ENCODE measurements at regions not wholly inside any gene's neighbourhood (a gene's known extent, or its start where the extent isn't known, plus 50 kb on each side); places are given as distances from the start of the nearest gene placed in this dataset.

DNA sequence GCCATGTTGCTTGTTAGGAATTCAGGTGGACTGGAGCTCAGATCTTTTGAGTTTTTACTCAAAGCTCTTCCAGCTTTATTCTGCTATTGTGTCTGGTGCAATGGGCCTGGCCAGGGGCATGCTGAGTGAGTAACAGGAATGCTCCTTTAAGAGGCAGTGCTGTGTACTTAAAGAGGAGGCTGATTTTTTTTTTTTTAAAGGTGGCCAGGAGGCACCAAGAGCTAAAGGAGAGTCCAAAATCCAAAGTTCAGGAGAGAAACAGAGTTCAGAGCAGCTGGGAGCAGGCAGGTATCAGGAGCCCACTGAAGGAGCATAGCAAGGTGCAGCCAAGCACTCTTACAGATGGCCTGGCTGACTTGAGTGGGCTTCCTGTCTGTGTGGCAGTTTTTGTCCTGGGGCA is 178.7 kb downstream of the FMR1NB start:
- no peaks in the 10 kb centered on the region for H3K36me3 ChIP-seq (ENCODE audit: control insufficient read depth in 1 of 2, insufficient read depth in 2 of 2, low read length in 2 of 2)
- no peaks in the 10 kb centered on the region for H3K9me3 ChIP-seq (ENCODE audit: control insufficient read depth in 1 of 2, low read length in 2 of 2)
- no peak overlapping the region for H3K4me3 ChIP-seq (ENCODE audit: low read depth in 1 of 2, low read length in 2 of 2)
- no peak overlapping the region for H3K9ac ChIP-seq (ENCODE audit: low read depth in 1 of 2, low read length in 2 of 2)
- H3K4me1 ChIP-seq (ENCODE audit: control insufficient read depth in 1 of 2, insufficient read depth in 2 of 2, low read length in 2 of 2) = no peaks in the 10 kb centered on the region
- no peak overlapping the region for H3K27ac ChIP-seq (ENCODE audit: low read depth, low read length)
- H3K27me3 ChIP-seq (ENCODE audit: control insufficient read depth in 1 of 2, insufficient read depth in 2 of 2, low read length in 2 of 2) = no peaks in the 10 kb centered on the region

DNA sequence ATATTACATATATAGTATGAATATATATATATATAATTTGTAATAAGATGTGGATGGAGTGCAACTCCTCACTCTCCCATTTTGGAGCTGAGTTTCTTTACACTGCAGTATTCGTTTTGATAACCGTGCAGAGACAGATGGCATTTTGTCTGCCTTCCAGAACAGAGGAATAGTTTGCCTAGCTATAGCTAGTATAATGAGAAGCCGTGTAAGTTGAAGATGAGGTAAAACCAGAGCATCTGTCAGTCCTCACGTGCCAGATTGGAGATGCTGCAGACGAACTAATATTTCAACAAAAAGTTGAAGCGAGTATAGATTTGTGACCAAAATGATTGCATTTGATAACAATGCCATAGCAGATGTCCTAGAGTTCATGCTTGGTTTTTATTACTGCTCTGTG is 180.6 kb downstream of the FMR1NB start:
- H3K4me3 ChIP-seq (ENCODE audit: low read depth in 1 of 2, low read length in 2 of 2) = no peak overlapping the region
- H3K36me3 ChIP-seq (ENCODE audit: control insufficient read depth in 1 of 2, insufficient read depth in 2 of 2, low read length in 2 of 2) = no peaks in the 10 kb centered on the region
- H3K9ac ChIP-seq (ENCODE audit: low read depth in 1 of 2, low read length in 2 of 2) = no peak overlapping the region
- H3K9me3 ChIP-seq (ENCODE audit: control insufficient read depth in 1 of 2, low read length in 2 of 2) = no peaks in the 10 kb centered on the region
- no peaks in the 10 kb centered on the region for H3K4me1 ChIP-seq (ENCODE audit: control insufficient read depth in 1 of 2, insufficient read depth in 2 of 2, low read length in 2 of 2)
- no peak overlapping the region for H3K27ac ChIP-seq (ENCODE audit: low read depth, low read length)
- no peaks in the 10 kb centered on the region for H3K27me3 ChIP-seq (ENCODE audit: control insufficient read depth in 1 of 2, insufficient read depth in 2 of 2, low read length in 2 of 2)

DNA sequence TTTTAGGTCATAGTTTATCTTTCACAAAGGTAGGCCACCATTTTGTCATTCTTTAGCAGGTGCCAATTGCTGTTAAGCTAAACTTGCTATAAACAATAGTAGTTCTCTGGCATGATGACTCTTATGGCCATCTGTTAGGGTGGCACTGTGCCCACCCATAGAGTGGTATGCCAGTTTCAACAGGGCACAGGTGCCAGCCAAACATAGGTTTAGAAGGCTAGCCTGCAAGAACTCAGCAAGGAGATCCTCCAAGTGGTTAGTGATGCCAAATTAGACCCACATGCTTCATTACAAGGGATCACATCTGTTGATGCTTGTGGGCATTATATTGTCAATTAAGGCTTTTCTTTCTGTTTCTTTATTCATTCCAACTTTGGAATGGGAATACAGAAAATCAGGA is 204.5 kb downstream of the FMR1NB start:
- Histone ChIP-seq H3K9ac (ENCODE audit: low read depth in 1 of 2, low read length in 2 of 2) (no peak overlapping the region), H3K36me3 (ENCODE audit: control insufficient read depth in 1 of 2, insufficient read depth in 2 of 2, low read length in 2 of 2) (no peaks in the 10 kb centered on the region), H3K9me3 (ENCODE audit: control insufficient read depth in 1 of 2, low read length in 2 of 2) (no peaks in the 10 kb centered on the region), H3K4me3 (ENCODE audit: low read depth in 1 of 2, low read length in 2 of 2) (no peak overlapping the region), H3K27me3 (ENCODE audit: control insufficient read depth in 1 of 2, insufficient read depth in 2 of 2, low read length in 2 of 2) (no peaks in the 10 kb centered on the region), H3K27ac (ENCODE audit: low read depth, low read length) (no peak overlapping the region), H3K4me1 (ENCODE audit: control insufficient read depth in 1 of 2, insufficient read depth in 2 of 2, low read length in 2 of 2) (no peaks in the 10 kb centered on the region)

DNA sequence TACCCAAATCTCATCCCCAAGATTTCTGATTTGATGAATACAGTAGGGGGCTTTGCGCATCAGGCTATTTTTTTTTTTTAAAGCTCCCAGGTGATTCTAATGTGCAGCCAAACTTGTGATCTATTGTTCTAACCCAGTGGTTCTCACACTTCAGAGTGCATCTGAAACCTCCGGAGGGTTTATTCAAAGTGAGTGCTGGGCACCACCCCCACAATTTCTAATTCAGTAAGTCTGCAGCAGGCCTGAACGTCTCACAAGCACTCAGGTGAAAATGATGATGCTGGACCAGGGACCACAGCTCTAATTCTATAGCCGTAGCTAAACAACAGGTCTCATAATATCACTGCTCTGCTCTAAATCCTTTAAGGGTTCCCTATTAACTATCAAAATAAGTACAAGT is 211.4 kb downstream of the FMR1NB start:
- no peak overlapping the region for H3K4me3 ChIP-seq (ENCODE audit: low read depth in 1 of 2, low read length in 2 of 2)

DNA sequence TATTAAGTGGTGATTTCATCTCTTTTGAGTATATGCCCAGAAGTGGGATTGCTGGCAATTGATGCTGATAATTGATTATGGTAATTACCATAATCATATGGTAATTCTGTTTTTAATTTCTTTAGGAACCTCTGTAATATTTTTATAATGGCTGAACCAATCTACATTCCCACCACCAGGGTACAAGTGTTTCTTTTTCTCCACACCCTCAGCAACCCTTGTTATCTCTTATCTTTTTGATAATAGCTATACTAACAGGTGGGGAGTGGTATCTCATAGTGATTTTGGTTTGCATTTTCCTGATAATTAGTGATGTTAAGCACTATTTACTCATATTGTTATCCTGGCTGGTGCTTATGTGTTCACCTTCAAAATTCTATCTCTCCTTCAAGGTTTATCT is 212.6 kb downstream of the FMR1NB start:
- H3K4me3 ChIP-seq (ENCODE audit: low read depth in 1 of 2, low read length in 2 of 2) = no peak overlapping the region
- no peaks in the 10 kb centered on the region for H3K9me3 ChIP-seq (ENCODE audit: control insufficient read depth in 1 of 2, low read length in 2 of 2)
- H3K4me1 ChIP-seq (ENCODE audit: control insufficient read depth in 1 of 2, insufficient read depth in 2 of 2, low read length in 2 of 2) = no peaks in the 10 kb centered on the region
- no peaks in the 10 kb centered on the region for H3K36me3 ChIP-seq (ENCODE audit: control insufficient read depth in 1 of 2, insufficient read depth in 2 of 2, low read length in 2 of 2)
- no peaks in the 10 kb centered on the region for H3K27me3 ChIP-seq (ENCODE audit: control insufficient read depth in 1 of 2, insufficient read depth in 2 of 2, low read length in 2 of 2)
- H3K9ac ChIP-seq (ENCODE audit: low read depth in 1 of 2, low read length in 2 of 2) = no peak overlapping the region
- no peak overlapping the region for H3K27ac ChIP-seq (ENCODE audit: low read depth, low read length)

More for the DNA sequence above, 211.4 kb downstream of the FMR1NB start:
- H3K27me3 ChIP-seq (ENCODE audit: control insufficient read depth in 1 of 2, insufficient read depth in 2 of 2, low read length in 2 of 2) = no peaks in the 10 kb centered on the region
- H3K4me1 ChIP-seq (ENCODE audit: control insufficient read depth in 1 of 2, insufficient read depth in 2 of 2, low read length in 2 of 2) = no peaks in the 10 kb centered on the region
- no peak overlapping the region for H3K27ac ChIP-seq (ENCODE audit: low read depth, low read length)
- H3K9me3 ChIP-seq (ENCODE audit: control insufficient read depth in 1 of 2, low read length in 2 of 2) = no peaks in the 10 kb centered on the region
- H3K9ac ChIP-seq (ENCODE audit: low read depth in 1 of 2, low read length in 2 of 2) = no peak overlapping the region
- H3K36me3 ChIP-seq (ENCODE audit: control insufficient read depth in 1 of 2, insufficient read depth in 2 of 2, low read length in 2 of 2) = no peaks in the 10 kb centered on the region

DNA sequence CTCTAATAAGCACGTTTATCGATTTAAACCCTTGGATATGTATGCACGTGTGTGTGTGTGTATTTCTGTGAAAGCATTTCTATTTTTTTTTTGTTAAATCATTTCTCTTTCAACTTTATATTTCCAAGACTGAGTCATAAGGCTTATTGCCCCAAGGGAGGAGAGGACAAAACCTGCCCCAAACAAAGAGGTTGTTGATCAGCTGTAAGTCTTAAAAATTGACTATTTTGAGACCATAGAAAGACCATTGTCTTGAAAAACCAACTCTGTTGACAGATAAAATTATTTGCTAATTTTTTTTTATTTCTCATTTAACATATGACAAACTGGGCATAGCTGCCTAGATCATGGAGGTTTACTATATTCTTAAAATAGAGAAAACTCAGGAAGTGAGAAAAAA is 222.4 kb downstream of the FMR1NB start:
- Histone ChIP-seq H3K4me1 (ENCODE audit: control insufficient read depth in 1 of 2, insufficient read depth in 2 of 2, low read length in 2 of 2) (no peaks in the 10 kb centered on the region), H3K36me3 (ENCODE audit: control insufficient read depth in 1 of 2, insufficient read depth in 2 of 2, low read length in 2 of 2) (no peaks in the 10 kb centered on the region), H3K27me3 (ENCODE audit: control insufficient read depth in 1 of 2, insufficient read depth in 2 of 2, low read length in 2 of 2) (no peaks in the 10 kb centered on the region), H3K9me3 (ENCODE audit: control insufficient read depth in 1 of 2, low read length in 2 of 2) (no peaks in the 10 kb centered on the region), H3K27ac (ENCODE audit: low read depth, low read length) (no peak overlapping the region), H3K4me3 (ENCODE audit: low read depth in 1 of 2, low read length in 2 of 2) (no peak overlapping the region), H3K9ac (ENCODE audit: low read depth in 1 of 2, low read length in 2 of 2) (no peak overlapping the region)

DNA sequence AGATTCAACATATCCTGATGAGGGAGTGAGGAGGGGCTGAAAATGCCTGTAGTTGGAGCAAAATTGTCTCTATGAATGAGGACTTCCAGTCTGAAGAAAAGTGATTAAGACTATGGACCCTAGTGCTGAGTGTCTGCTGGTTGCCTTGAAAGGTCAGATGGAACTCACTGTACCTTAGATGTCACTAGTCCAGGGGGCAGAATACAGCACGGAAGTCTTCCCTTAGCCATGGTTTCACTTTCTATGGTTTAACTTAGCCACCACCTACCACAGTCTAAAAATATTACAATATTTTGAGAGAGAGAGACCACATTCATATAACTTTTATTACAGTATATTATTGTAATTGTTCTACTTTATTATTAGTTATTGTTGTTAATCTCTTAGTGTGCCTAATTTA is 223.1 kb downstream of the FMR1NB start:
- Histone ChIP-seq H3K9ac (ENCODE audit: low read depth in 1 of 2, low read length in 2 of 2) (no peak overlapping the region), H3K9me3 (ENCODE audit: control insufficient read depth in 1 of 2, low read length in 2 of 2) (no peaks in the 10 kb centered on the region), H3K27me3 (ENCODE audit: control insufficient read depth in 1 of 2, insufficient read depth in 2 of 2, low read length in 2 of 2) (no peaks in the 10 kb centered on the region), H3K36me3 (ENCODE audit: control insufficient read depth in 1 of 2, insufficient read depth in 2 of 2, low read length in 2 of 2) (no peaks in the 10 kb centered on the region), H3K27ac (ENCODE audit: low read depth, low read length) (no peak overlapping the region), H3K4me1 (ENCODE audit: control insufficient read depth in 1 of 2, insufficient read depth in 2 of 2, low read length in 2 of 2) (no peaks in the 10 kb centered on the region), H3K4me3 (ENCODE audit: low read depth in 1 of 2, low read length in 2 of 2) (no peak overlapping the region)

DNA sequence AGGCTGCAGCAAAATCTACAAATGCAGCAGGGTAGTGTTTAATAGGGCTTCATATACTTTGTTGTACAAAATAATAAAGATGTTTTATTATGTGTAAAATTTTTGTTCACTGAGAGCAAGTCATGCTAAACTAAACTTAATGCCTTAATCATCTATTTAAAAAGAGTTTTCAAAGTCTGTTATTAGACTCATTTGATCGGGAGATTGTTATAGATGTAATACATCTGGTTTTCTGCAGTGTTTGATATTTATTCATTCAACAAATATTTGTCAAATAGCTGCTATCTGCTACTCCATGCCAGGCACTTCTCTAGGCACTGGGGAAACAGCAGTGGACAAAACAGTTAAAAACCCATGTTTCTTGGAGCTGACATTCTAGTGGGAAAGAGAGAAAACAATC is 233.6 kb downstream of the FMR1NB start:
- Histone ChIP-seq H3K4me3 (ENCODE audit: low read depth in 1 of 2, low read length in 2 of 2) (no peak overlapping the region), H3K36me3 (ENCODE audit: control insufficient read depth in 1 of 2, insufficient read depth in 2 of 2, low read length in 2 of 2) (no peaks in the 10 kb centered on the region), H3K9me3 (ENCODE audit: control insufficient read depth in 1 of 2, low read length in 2 of 2) (no peaks in the 10 kb centered on the region), H3K27me3 (ENCODE audit: control insufficient read depth in 1 of 2, insufficient read depth in 2 of 2, low read length in 2 of 2) (no peaks in the 10 kb centered on the region), H3K4me1 (ENCODE audit: control insufficient read depth in 1 of 2, insufficient read depth in 2 of 2, low read length in 2 of 2) (no peaks in the 10 kb centered on the region), H3K9ac (ENCODE audit: low read depth in 1 of 2, low read length in 2 of 2) (no peak overlapping the region), H3K27ac (ENCODE audit: low read depth, low read length) (no peak overlapping the region)

DNA sequence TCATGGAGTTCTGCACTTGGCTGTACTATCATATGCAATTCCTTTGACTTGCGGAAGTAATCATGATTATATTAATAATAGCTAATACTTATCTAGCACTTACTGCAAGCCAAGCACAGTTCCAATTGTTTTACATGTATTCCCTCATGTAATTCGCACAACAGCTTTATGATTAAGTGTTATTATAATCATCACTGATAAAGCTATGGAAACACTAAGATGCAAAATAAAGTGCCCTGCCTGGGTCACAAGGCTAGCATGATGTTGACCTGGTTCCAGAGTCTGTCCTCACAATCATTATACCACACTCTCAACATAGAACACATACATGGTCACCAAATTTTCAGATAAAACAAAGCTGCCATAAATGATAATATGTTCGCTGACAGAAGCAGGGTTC is 234.6 kb downstream of the FMR1NB start:
- H3K4me1 ChIP-seq (ENCODE audit: control insufficient read depth in 1 of 2, insufficient read depth in 2 of 2, low read length in 2 of 2) = no peaks in the 10 kb centered on the region
- H3K27ac ChIP-seq (ENCODE audit: low read depth, low read length) = no peak overlapping the region
- no peaks in the 10 kb centered on the region for H3K36me3 ChIP-seq (ENCODE audit: control insufficient read depth in 1 of 2, insufficient read depth in 2 of 2, low read length in 2 of 2)
- H3K9me3 ChIP-seq (ENCODE audit: control insufficient read depth in 1 of 2, low read length in 2 of 2) = no peaks in the 10 kb centered on the region
- H3K27me3 ChIP-seq (ENCODE audit: control insufficient read depth in 1 of 2, insufficient read depth in 2 of 2, low read length in 2 of 2) = no peaks in the 10 kb centered on the region
- no peak overlapping the region for H3K9ac ChIP-seq (ENCODE audit: low read depth in 1 of 2, low read length in 2 of 2)
- no peak overlapping the region for H3K4me3 ChIP-seq (ENCODE audit: low read depth in 1 of 2, low read length in 2 of 2)

DNA sequence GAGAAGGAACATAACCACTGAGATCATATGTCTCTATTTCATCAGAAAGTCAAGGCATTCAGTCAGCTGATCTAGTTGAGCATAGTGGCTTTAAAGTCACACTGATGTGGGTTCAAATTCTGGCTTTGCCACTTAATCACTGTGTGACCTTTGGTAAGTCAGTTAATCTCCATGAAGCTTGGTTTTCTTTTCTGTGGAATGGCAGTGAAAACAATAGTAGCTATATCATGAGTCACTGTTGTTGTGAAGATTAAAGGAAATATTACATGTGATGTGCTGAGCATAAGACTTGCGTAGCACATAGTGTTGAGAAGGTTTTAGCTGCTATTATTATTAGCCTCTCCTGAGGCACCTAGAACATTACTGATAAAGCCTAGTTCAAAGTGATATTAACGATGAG is 242.2 kb downstream of the FMR1NB start:
- no peak overlapping the region for H3K9ac ChIP-seq (ENCODE audit: low read depth in 1 of 2, low read length in 2 of 2)
- H3K36me3 ChIP-seq (ENCODE audit: control insufficient read depth in 1 of 2, insufficient read depth in 2 of 2, low read length in 2 of 2) = no peaks in the 10 kb centered on the region
- no peak overlapping the region for H3K27ac ChIP-seq (ENCODE audit: low read depth, low read length)
- no peaks in the 10 kb centered on the region for H3K27me3 ChIP-seq (ENCODE audit: control insufficient read depth in 1 of 2, insufficient read depth in 2 of 2, low read length in 2 of 2)
- H3K4me3 ChIP-seq (ENCODE audit: low read depth in 1 of 2, low read length in 2 of 2) = no peak overlapping the region
- H3K9me3 ChIP-seq (ENCODE audit: control insufficient read depth in 1 of 2, low read length in 2 of 2) = no peaks in the 10 kb centered on the region
- no peaks in the 10 kb centered on the region for H3K4me1 ChIP-seq (ENCODE audit: control insufficient read depth in 1 of 2, insufficient read depth in 2 of 2, low read length in 2 of 2)

DNA sequence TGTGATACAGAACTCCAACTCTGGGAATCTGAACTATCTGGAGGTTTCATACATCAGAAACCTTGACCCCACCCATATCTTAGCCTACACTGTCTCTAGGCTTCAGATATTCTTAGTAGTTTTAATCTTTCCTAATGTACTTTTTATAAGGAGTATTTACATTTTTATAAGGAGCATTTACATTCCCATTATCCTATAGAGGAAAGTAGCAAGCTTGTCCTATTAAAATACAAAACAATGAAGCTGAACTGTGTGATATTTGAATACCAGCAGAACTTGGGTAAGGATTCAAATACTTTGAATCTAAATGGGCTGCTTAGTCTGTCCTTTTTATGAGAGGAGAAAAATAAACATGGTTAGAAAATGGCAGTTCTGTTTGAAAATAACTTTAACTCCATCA is 247.4 kb downstream of the FMR1NB start:
- H3K36me3 ChIP-seq (ENCODE audit: control insufficient read depth in 1 of 2, insufficient read depth in 2 of 2, low read length in 2 of 2) = no peaks in the 10 kb centered on the region
- no peak overlapping the region for H3K27ac ChIP-seq (ENCODE audit: low read depth, low read length)
- no peak overlapping the region for H3K4me3 ChIP-seq (ENCODE audit: low read depth in 1 of 2, low read length in 2 of 2)
- no peaks in the 10 kb centered on the region for H3K4me1 ChIP-seq (ENCODE audit: control insufficient read depth in 1 of 2, insufficient read depth in 2 of 2, low read length in 2 of 2)
- H3K27me3 ChIP-seq (ENCODE audit: control insufficient read depth in 1 of 2, insufficient read depth in 2 of 2, low read length in 2 of 2) = no peaks in the 10 kb centered on the region
- no peaks in the 10 kb centered on the region for H3K9me3 ChIP-seq (ENCODE audit: control insufficient read depth in 1 of 2, low read length in 2 of 2)
- H3K9ac ChIP-seq (ENCODE audit: low read depth in 1 of 2, low read length in 2 of 2) = no peak overlapping the region

Measured in duodenal mucosa (tissue), 2 donors.